Progenitor cell of endocrine pancreas (in vitro differentiated cells): ENCODE measurements at regions not wholly inside any gene's neighbourhood (a gene's known extent, or its start where the extent isn't known, plus 50 kb on each side); places are given as distances from the start of the nearest gene placed in this dataset.
A peak's percentile ranks its signal among the peaks of the same experiment; 100 is the strongest.

ENCODE experiments used
- DNase-seq: peaks from one replicate; pipeline ENCODE4 v3.0.0; 2021; ENCODE audit warnings: low spot score; ENCODE audit not compliant: unreplicated experiment
- H3K27ac Mint-ChIP-seq: 2 replicates; pipeline ENCODE4 v1.8.0; 2021; ENCODE audit warnings: mild to moderate bottlenecking, moderate library complexity, mixed read lengths
- H3K27me3 Mint-ChIP-seq: 2 replicates; pipeline ENCODE4 v1.8.0; 2021; ENCODE audit warnings: mixed read lengths
- H3K36me3 Mint-ChIP-seq: 2 replicates; pipeline ENCODE4 v1.8.0; 2022; ENCODE audit warnings: mixed read lengths; ENCODE audit not compliant: insufficient read depth
- H3K4me1 Mint-ChIP-seq: 2 replicates; pipeline ENCODE4 v1.8.0; 2021; ENCODE audit warnings: low read depth, mixed read lengths
- H3K4me3 Mint-ChIP-seq: 2 replicates; pipeline ENCODE4 v1.8.0; 2021; ENCODE audit warnings: low read depth, mild to moderate bottlenecking, moderate library complexity, mixed read lengths
- H3K9me3 Mint-ChIP-seq: 2 replicates; pipeline ENCODE4 v1.8.0; 2021; ENCODE audit warnings: low read depth, mixed read lengths
- TF ChIP-seq, protein P1 (sequence below): fragments of 200-600 bp; sonication (generic); IDR thresholded peaks from one replicate; pipeline ENCODE4 v1.5.0; 2021; ENCODE audit warnings: antibody characterized with exemption, mild to moderate bottlenecking; ENCODE audit not compliant: unreplicated experiment

DNA sequence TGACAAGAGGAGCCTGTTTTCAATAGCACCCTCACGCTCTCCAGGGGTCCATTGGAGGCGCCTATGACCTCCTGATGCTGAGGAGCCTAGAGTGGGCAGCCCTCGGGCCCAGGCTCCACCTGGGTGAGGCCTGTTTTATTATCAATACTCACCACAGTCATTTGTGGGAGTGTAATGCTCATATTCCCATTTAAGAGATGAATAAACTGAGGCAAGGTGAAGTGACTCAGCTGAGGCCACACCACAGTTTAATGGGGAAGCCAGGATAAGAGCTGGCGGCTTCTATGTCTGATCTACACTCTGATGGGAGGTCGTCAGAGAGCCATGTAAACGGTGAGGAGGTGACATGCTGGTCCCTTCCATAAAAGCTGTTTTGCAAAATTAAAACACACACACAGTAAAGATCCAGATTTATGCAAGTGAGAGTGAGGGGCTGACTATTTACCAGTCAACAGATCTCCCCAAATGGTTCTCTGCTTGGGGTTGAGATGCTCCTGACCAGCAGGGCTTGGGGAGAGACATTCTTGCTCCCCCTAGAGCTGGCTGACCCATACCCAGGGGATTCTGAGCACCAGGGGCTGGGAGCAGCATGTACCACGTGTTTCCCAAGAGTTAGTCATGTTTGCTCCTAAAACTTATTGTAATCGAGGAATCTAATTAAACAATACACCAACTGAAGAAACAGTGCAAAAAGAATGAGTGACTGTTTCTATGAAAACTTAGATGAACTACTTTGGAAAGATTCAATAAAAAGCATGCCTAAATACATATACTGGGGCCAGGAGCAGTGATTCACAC, 81.0 kb upstream of the INSIG1 start:
- no peaks in the 10 kb centered on the region for H3K9me3 Mint-ChIP-seq
- no peak for DNase-seq
- no peak overlapping the region for H3K27ac Mint-ChIP-seq
- H3K27me3 Mint-ChIP-seq, result peaks cover 74% of the 10 kb centered on the region
- no peaks in the 10 kb centered on the region for H3K36me3 Mint-ChIP-seq
- H3K4me3 Mint-ChIP-seq, result no peak overlapping the region
- TF ChIP-seq, protein P1, sequence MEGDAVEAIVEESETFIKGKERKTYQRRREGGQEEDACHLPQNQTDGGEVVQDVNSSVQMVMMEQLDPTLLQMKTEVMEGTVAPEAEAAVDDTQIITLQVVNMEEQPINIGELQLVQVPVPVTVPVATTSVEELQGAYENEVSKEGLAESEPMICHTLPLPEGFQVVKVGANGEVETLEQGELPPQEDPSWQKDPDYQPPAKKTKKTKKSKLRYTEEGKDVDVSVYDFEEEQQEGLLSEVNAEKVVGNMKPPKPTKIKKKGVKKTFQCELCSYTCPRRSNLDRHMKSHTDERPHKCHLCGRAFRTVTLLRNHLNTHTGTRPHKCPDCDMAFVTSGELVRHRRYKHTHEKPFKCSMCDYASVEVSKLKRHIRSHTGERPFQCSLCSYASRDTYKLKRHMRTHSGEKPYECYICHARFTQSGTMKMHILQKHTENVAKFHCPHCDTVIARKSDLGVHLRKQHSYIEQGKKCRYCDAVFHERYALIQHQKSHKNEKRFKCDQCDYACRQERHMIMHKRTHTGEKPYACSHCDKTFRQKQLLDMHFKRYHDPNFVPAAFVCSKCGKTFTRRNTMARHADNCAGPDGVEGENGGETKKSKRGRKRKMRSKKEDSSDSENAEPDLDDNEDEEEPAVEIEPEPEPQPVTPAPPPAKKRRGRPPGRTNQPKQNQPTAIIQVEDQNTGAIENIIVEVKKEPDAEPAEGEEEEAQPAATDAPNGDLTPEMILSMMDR, result no peak
- H3K4me1 Mint-ChIP-seq, result peaks cover 28% of the 10 kb centered on the region

DNA sequence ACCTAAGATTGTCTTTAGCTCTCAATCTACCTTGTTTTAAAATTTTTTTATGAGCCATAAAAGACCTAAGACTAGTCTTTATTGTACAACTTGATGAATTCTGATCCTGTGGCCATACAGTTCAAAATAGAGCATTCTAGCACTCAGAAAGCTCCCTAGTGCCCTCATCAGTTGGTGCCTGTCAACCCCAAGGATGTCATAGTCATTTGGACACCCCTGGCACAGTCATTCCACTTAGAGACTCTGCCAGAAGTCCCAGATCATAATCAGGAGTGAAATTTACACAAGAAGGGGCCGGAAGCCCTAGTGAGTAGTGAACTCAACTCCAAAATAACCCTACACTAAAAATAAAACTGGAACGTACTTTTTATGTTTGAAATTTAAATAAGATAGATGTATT, 80.0 kb upstream of the INSIG1 start:
- Mint-ChIP-seq H3K27ac (peak overlapping the region; percentile 19), H3K4me1 (peaks cover 37% of the 10 kb centered on the region), H3K36me3 (no peaks in the 10 kb centered on the region), H3K9me3 (no peaks in the 10 kb centered on the region), H3K27me3 (peaks cover 68% of the 10 kb centered on the region), H3K4me3 (no peak overlapping the region)
- DNase-seq, result no peak
- TF ChIP-seq, protein P1, result no peak

DNA sequence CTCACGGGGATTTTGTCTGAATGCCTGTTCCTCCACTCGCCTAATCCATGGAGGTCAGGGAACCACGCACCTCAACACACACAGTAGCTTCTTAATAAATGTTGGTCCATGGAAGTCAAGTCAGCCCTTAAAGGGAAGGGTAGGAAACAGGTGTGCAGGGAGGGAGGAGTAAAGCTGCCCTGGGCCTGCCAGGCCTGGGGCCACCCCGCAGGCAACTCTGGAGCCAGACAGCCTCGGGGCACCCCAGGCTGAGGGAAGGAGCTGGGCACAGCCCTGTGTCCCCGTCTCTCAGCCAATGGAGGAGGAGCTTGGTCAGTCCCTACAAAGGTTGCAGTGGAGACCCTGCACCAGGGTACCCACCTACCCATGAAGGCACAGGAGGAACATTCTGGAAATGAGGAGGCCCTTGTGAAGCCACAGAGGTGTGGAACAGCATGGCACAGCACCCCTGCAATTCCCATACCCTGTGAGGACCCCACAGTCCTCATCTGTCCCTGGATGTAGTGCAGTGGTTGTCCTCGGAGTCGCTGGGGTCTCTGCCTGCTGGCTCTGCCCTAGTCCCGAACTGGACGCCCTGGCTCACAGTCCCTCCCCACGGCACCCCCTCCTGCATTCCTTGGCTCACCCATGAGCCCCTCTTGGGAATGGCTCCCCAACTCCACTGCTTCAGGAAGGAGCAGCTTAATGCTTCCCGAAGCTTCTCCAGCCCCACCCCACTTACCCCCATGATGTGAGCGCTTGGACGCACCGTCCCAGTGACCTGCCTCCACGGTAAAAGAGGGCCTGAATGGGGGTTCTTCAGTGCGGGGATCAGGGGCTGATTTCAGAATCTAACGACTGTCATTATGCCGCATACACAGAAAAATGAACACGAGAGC, 79.2 kb upstream of the INSIG1 start:
- DNase-seq, result no peak
- Mint-ChIP-seq H3K4me1 (peaks cover 46% of the 10 kb centered on the region), H3K36me3 (no peaks in the 10 kb centered on the region), H3K4me3 (no peak overlapping the region), H3K9me3 (no peaks in the 10 kb centered on the region), H3K27ac (no peak overlapping the region), H3K27me3 (peaks cover 68% of the 10 kb centered on the region)
- TF ChIP-seq, protein P1, result no peak

DNA sequence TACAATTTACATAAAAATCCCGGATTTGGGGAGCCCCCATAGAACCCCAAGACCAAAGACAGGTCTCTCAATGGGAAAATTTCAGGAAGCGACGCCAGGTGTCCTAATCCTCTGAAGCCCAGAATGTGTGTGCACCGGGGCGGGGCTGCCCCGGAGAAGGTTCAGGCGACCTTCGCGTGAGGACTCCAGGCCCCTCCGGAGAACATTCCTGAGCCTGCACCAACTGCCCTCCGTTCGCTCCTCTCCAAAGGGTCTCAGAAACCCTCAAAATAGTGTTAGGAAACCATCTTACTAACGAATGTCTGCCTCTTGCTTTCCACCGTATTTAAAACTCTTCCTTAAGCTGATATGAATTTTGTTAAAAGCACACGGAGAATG, 78.5 kb upstream of the INSIG1 start:
- no peak overlapping the region for H3K27ac Mint-ChIP-seq

More for the DNA sequence above, 78.5 kb upstream of the INSIG1 start:
- Mint-ChIP-seq H3K27me3 (peaks cover 67% of the 10 kb centered on the region), H3K36me3 (no peaks in the 10 kb centered on the region), H3K4me3 (no peak overlapping the region), H3K4me1 (peaks cover 46% of the 10 kb centered on the region), H3K9me3 (no peaks in the 10 kb centered on the region)
- TF ChIP-seq, protein P1, result no peak
- no peak for DNase-seq
